DMS53 treated with DMSO at 0.1 percent for 48 hours (cell line): ENCODE measurements at regions not wholly inside any gene's neighbourhood (a gene's known extent, or its start where the extent isn't known, plus 50 kb on each side); places are given as distances from the start of the nearest gene placed in this dataset.

Experiments used
- DNase-seq: peaks from one replicate; lab custom pipeline; 2025; ENCODE audit not compliant: unreplicated experiment; lab: John Stamatoyannopoulos, UW

DNA sequence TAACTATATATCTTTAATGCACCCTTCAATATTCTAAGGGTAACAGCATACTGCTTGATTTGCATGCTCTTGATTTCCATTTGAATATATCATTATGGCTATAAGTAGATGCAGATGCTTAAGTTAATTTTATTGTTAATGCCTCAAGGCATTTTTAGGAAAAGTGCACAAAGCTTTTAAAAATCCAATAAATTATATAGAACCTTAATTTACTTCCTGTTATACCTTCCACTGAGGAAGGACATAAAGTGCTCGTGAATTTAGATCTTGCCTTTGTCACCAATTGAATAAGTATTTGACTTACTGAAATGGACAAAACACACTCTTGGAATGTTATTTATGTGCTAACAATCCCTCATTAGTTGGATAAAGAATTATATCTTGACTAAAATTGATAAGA, 276.7 kb upstream of the CCDC54 start:
- DNase-seq = no peak

DNA sequence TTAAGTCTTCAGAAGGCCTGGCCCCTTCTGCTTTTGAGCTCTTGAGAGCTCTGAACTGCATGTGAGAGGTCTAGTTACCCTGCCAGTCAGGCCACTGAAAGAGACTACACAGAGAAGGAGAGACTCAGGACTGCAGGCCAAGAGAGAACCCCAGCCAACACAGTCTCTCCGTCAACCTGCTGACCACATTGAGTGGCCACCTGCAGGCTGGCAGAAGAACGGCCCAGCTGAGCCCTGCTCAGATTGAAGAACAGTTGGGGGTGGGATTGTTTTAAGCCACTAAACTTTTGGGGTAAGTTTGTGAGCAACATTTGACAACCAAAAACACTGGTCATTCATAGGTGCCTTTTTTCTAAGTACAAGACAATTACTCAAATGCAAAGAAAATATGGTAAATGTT, 273.5 kb upstream of the CCDC54 start:
- DNase-seq = no peak

DNA sequence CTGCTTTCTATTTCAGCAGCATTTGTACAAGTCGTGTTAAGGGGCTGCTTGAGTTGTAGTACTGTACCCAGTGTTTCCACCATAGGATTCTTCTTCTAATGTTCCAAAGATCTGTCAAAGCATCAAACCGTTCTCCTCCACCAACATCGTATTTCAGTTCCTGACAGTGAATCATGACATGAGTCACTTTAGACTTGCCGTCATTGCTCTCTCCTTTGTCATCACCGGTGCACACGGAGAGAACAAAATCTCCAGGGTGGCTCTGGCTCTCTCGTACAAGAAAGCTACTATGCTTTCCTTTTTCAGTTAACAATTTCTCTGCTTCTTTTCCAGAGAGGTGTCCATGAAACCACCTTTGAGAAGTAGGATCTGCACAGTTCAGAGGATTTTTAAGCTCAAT, 270.9 kb upstream of the CCDC54 start:
- DNase-seq = no peak

DNA sequence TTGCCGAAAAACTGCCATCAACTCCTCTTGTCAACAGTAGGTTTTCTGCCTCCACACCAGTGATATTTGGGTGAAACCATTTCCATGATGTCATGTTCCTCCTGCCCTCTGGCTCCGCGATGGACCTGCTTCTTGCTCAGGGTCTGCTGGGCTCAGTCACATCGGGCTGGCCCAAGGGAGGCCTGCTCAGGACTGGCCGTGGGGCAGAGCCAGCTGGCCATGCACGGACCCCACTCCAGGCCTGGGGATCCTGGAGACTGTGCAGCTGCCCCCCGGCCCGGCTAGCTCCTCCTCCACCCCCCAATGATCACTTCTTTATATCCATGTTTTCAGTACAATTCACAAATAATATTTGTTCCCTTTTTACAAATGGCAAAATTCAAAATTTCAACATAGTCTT, 270.3 kb upstream of the CCDC54 start:
- no peak for DNase-seq

DNA sequence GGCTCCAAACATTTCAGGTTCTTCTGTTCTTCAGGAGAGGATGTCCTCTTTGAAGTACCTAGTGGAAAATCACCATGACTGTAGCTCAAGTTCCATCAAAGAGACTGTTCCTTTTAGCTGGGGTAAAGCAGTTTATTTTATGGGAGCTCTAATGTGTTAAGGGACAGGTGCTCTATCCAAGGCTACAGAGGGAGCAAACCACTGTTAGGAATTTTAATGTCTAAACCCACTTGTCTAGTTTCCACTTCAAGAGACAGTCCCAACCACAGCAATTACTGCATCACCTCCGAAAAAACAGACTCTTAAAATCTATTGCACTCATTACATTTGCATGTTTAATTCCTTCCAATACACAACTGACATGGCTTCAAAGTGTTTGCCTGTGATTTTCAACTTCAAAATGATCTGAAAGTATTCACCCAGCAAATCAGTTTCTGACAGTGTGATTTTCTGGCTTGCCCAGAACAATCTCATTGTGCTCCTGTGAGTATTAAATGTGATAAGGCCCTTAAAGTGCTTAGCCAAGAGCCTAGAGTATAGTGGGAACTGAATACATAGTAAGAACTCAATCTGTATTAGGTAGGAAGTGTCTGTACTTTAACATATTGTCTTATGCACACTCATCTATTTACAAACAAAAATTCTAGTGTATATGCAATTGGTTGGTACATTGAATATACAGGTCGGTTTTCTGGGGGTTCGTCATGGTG, 266.5 kb upstream of the CCDC54 start:
- DNase-seq = no peak

DNA sequence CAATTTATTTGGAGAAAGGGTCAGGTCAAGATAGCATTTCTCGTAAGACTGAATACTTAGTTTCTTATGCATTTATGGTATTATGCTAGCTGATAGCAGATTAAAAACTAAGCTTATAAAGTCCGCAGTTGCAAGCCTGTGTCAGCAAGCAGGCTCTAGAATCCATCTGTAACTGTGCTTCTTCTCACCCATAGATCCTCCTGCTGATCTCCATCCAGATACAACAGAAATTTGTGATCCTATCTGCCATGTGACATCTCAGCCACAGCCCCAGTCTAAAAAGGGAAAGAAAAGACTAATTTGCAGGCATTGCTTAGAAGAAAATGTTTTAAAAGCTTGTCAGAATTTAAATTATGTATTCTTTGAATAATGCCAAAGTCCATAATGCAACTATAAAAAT, 265.4 kb upstream of the CCDC54 start:
- DNase-seq = no peak

DNA sequence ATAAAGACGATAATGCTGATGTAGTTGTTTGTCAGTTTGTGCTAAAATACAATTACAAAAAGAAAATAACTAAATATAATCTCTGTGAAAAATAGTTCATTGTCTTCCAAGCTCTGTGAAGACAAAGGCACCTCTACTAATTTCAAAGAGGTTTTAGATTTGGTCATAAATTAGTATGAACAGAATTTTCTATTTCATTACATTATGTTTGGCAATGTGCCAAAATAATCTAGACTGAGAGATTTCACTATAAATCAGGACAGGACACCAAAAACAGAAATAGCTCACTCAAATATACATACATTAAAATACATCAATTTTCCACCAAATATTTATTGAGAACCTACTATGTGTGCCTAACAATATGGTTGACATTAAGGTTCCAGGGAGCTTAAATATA, 264.9 kb upstream of the CCDC54 start:
- no peak for DNase-seq

DNA sequence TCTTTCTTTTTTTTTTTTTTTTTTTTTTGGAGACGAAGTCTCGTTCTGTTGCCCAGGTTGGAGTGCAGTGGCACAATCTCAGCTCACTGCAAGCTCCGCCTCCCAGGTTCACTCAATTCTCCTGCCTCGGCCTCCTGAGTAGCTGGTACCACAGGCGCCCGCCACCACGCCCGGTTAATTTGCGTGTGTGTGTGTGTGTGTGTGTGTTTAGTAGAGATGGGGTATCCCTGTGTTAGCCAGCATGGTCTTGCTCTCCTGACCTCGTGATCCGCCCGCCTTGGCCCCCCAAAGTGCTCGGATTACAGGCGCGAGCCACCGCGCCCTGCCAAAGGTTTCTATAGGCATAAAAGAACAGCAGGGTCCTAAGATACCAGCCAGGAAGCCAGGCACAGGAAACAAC, 261.0 kb upstream of the CCDC54 start:
- DNase-seq = no peak

DNA sequence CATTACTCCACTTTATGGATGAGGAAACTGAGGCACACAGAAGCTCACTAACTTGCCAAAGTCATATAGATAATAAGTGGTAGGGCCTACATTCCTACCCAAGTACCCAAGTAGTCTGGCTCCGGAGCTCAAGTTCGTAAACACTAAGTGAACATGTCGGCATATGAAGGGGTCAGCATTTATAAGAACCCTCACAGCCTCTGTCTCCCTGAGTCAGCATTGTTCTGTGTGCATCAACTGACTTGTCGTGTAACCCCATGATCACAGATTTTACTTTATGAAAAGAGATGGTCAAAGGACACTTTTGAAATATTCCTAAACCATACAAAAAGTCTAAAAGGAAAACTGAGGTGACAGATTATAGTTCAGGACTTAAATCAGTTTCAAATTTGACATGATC, 260.1 kb upstream of the CCDC54 start:
- no peak for DNase-seq

DNA sequence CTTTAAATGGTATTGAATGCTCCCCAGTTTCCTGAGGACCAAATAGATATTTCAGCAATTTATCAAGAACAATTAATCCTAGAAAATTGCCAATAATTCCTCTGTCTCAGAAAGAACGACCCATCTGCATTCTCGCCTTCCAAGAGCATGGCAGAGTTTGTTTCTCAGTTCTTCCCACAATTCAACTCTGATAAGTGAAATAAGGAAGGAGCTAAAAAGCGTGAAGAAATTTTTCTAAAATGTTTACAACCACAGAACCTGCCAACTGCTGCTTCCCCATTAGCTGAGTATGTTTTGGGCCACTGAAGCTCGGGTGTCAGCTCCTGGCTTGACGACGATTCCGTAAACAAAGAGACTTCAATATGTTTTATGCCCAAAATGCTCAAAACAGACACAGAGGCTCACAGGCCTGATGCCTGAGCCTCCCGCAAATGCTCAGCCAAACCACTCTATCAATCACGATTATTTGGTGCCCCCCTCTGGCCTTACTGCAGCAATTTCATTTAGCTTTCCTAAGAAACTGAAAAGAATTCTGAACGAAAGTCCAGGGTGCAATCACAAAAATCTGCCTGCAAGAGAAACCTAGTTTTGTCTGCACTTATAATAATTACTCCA, 259.2 kb upstream of the CCDC54 start:
- no peak for DNase-seq

DNA sequence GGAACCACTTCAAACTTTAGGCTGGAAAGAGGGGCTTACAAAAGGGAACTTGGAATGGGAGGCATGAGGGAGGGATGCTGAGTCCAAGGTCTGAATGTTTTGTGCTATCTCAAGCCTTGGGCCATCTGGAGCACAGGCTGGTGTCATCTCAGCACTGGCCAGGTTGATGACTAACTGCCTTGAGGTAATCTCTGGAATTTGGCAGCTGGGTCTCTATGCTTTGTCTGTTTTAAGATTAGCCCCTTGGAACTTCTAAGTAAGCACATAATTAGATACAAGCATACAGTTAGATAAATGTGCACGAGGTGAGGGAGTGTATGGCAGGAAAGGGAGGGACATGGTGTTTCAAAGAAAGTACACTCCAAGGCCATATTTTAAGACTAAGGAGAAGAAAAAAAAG, 252.4 kb upstream of the CCDC54 start:
- no peak for DNase-seq

DNA sequence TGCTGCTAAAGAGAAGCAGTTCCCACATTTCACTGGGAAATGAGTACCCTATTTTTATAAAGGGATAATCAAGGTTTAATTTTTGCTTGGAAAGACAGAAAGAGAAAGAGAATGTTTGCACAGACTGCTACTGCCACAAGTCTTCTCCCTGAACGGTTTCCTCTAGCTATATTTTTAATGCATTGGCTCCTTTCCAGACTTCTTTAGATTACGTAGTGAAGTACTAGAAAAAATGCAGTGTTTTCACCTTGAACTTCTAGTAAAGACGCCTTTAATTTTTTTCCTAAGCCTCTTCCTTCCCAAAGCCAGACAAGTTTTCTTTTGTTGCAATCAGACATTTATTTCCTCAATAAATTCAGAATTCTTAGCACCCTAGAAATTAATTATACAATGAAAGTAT, 248.3 kb upstream of the CCDC54 start:
- no peak for DNase-seq

DNA sequence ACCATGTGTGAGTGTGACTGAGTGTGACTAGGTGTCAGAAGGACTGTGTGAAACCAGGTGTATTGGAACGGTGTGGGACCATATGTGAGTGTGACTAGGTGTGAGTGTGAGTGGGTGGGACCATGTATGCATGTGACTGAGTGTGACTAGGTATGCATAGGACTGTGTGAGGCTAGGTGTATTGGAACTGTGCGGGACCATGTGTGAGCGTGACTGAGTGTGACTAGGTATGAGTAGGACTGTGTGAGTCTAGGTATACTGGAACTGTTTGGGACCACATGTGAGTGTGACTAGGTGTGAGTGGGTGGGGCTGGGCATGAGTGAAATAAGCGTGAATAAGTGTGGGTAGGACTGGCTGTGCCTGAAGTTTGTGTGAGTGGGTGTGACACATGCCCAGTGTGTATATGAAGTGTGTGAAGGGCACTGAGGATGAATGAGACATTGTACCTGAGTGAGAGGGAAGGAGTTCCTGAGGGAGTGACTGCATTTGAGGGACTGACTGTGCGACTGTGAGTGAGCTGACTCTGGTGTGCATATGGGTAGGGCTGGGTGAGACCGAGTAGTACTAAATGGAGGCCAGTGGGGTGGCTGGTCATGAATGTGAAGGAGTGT, 247.0 kb upstream of the CCDC54 start:
- DNase-seq = no peak

DNA sequence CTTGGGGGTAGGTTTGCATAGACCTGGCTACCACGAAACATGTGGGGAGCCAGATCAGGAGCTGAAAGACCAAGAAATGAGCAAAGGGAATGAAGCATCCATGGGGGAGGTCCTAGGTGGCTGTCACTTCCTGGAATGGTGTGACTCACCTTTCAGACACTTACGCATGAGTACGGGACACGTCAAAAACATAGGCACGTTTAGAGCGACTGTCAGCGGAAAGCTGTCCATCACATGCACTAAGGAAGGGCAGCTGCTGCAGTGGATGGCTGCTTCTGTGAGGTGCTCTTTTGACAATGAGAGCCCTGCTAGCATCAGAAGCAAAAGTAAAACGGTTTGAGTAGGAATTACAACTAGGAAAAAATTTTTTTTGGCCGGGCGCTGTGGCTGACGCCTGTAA, 244.6 kb upstream of the CCDC54 start:
- DNase-seq = no peak

DNA sequence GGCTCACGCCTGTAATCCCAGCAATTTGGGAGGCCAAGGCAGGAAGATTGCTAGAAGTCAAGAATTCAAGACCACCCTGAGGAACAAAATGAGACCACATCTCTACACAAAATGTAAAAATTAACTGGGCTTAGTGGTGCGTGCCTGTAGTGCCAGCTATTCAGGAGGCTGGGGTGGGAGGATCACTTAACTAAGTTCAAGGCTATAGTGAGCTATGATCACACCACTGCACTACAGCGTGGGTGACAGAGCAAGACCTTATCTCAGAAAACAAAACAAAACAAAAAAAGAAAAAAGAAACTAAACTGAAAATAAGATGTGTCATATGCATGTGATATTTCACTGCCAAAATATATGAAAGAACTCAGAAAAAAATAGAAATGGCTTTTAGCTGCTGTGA, 243.3 kb upstream of the CCDC54 start:
- DNase-seq = no peak

DNA sequence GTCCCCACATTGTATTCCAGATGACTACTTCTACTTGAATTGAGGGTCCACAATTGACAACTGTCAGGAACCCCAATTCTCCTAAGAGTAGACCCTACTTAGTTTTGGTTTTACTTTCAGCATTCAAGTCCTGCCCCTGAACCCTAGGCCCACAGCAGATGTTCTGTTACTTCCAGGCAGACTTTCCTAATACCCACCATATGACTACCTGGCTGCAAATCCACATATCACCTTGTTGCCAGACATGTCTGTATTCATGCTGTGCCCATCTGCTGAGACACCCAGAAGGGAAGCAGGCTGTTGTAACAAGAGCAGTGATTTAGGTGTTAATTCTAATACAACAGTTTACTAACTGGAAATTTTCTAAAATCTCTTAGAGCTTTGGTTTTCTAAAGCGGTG, 235.1 kb upstream of the CCDC54 start:
- DNase-seq = no peak

DNA sequence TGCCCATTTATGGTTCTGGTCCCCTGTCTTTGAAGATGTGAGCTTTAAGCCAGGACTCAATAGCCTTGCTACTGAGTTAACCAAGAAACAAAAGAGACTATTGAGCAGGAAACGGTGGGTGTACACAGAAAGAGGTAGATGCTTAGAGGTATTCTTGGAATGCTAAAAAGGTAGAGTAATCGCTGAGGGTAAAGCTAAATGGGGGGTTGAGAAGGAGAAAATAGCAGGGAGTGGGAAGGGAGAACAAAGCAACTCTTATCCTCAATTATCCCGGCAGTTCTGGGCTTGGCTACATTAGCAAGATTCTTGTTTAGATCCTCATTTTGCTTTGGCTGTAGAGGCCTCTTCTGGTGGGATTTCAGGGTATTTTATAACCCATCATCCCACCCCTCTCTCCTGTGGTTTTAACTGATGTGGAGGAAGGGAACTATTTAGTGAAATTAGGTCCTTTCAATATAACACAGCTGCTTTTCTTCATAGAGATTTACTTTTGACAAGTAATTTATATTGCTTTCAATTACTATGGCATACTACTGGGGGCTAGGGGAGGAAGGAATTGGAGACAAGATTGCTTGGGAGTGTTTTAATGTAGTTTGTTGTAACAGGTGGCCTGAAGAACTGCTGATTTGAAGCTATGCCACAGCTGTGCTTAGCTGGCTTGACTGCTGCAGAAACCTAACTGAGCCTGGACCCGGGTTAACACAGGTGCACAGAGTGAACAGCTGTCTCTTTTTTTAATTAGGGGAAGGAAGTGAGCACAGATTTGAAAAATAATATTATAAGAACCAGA, 234.3 kb upstream of the CCDC54 start:
- DNase-seq = peak; percentile 37

DNA sequence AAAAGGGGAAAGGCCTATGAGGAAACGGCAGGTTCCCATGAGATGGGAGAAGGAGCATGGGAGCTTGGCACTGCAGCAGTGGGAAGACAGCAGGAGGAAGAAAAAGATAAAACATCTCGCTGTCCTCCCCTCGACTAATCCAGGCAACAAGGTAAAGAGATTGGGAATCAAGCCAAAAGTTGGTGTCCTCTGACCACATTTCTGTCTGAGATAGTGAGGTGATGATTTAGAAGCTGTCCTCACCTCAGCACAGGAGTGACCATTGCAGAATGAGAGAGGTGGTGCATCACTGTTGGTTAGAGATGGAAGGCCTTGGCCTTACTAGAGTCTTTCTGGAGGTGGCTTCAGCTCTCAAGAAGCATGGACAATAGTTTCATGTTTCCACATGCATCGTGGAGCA, 226.6 kb upstream of the CCDC54 start:
- no peak for DNase-seq

DNA sequence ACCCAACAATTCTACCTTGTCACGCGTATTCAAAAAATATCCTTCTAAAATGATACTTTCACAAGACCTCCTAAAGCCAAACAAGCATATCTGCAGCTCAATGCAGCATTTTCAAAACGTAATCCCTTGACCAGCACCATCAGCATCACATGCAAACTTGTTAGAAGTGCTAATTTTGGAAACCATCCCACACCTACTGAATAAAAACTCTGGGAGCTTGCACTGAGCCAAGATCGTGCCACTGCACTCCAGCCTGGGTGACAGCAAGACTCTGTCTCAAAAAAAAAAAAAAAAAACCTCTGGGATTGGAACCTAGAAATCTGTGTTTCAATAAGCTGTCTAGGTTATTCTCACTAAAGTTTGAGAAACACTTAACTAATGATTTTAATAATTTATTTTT, 223.3 kb upstream of the CCDC54 start:
- no peak for DNase-seq

DNA sequence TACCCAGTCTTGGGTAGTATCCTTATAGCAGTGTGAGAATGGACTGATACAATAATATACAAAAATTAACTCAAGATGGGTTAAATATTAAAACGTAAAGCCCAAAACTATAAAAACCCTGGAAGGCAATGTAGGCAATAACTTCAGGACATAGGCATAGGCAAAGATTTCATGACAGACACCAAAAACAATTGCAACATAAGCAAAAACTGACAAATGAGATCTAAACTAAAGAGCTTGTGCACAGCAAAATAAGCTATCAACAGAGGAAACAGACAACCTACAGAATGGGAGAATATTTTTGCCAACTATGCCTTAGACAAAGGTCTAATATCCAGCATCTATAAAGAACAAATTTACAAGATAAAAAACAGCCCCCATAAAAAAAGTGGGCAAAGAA, 204.8 kb upstream of the CCDC54 start:
- DNase-seq = no peak

DNA sequence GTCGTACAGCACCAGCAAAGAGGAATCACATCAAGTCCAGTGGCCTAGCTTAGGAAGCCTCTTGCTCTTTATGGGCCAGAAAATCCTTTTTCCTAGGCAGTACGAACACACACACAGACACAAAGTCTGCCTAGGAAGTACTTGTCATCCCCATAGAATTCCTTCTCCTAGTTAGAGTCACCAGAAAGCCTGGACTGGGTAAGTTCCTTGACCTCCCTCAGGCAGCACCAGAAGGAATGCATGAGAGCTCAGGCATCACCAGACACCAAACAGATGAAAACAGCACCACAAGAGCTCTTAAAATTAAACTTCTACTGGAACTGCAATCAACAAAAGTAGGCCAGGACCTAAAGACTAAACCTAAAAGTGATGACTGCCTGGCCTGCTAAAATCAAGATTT, 192.9 kb upstream of the CCDC54 start:
- no peak for DNase-seq

DNA sequence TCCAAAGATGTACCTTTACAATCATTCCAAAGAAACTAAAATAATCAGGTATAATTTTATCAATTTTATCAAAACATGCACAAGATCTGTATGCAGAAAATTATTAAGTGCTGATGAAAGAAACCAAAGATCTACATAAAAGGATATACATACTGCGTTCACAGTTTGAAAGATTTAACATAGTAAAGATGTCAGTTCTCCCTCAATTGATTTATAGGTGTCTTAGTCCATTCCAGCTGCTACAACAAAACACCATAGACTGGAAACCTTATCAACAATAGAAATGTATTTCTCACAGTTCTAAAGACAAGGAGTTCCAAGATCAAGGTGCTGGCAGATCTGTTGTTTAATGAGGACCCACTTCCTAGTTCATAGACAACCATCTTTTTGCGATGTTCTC, 189.0 kb upstream of the CCDC54 start:
- DNase-seq = no peak
